ENCODE measurements at regions not wholly inside any gene's neighbourhood (a gene's known extent, or its start where the extent isn't known, plus 50 kb on each side); places are given as distances from the start of the nearest gene placed in this dataset.
"Not testable (repeated sequence)": the region's sequence is repeated elsewhere in the genome, so short reads cannot be mapped to it uniquely, and the experiment has no call there.

DNA sequence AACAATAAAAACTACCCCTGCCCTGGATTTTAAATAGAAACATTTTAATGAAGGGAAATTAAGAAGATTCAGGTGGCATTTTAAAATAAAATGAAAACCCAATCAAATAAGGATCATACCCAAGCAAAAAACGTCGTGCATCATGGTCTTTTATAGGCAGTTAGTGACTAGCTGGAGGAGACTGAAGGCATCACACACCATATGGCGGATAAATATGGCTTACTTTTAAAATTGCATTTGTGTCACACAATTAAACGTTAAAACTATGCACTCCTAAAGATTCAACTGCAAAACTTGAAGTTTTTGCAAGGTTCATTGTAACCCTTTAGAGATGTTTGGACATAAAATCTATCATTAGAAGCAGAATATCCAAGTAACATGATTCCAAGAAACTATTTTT is 200.1 kb upstream of the NRG3 start:
- DNase-seq, result no peak

DNA sequence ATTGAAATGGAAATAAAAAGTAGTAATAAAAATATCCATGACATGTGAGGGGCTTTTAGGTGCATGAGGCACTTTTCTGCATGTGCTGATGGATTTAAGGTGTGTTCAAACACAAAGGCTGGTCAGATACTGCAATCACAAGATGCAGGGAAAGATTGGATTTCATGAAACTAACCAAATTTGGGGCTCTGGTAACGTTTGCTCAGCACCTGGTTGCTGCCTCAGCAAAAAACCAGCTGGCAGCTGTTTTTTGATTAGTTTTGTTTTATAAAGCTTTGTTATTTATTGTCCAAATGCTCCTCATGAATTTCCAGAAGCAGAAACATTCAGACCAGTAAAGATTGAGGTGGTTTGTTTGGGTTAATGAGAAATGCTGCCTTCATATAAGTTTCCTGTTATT is 195.7 kb upstream of the NRG3 start:
- no peak for DNase-seq

DNA sequence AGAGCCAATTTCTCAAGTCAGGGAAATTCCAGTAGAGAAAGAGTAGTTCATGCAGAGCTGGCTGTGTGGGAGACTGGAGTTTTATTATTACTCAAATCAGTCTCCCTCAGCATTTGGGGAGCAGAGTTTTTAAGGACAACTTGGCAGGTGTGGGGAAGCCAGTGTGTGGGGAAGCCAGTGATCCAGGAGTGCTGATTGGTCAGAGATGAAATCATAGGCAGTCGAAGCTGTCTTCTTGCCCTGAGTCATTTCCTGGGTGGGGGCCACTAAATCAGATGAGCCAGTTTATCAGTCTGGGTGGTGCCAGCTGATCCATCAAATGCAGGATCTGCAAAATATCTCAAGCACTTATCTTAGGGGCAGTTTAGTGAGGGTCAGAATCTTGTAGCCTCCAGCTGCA is 194.6 kb upstream of the NRG3 start:
- no peak for DNase-seq

DNA sequence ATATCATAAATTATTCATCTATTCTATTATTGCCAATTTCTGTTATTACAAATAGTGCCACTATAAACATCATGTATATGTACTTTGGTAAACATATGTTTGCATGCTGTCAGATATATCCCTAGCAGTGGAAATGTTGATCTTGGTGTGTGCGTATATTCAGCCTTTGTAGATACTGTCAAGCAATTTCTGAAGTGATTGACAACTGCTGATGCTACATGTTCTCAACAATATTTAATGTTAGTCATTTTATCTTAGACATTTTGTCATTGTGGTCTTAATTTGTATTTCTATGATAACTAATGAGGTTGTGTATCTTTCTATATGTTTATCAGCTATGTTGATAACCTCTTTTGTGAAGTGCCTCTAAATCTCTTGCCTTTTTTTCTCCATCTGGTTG is 186.5 kb upstream of the NRG3 start:
- no peak for DNase-seq

DNA sequence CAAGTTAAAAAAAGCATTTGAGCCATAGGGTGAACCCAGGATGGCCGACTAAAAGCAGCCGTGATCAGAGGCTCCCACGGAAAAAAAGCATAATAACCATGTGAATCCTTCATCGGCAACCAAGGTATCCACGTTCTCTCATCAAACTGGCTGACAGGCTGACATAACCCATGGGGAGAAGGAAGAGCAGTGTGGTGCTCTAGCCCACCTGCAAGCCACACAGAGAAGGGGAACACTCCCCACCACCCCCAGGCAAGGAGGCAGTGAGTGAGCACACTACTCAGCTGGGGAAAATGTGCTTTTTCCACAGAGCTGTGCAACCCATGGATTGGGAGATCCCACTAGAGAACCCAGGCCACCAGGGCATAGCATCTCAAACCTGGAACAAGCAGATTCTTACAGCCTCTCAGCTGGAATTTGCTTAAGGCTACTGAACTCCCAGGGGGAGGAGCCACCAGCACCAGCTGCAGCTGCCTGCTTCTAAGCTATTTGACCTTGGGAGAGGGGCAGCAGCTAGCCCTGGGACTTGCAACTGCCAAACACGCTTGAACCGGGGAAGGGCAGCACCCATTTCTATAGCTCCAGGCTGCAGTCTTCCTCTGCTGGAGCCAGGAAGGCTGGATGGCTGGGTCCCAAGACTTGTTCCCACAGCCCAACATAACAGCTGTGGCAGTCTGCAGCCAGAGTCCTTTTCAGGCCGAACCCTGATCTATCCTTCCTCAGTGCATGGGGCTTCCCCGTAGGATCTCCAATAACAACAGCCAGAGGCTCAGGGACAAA is 178.2 kb upstream of the NRG3 start:
- no peak for DNase-seq

DNA sequence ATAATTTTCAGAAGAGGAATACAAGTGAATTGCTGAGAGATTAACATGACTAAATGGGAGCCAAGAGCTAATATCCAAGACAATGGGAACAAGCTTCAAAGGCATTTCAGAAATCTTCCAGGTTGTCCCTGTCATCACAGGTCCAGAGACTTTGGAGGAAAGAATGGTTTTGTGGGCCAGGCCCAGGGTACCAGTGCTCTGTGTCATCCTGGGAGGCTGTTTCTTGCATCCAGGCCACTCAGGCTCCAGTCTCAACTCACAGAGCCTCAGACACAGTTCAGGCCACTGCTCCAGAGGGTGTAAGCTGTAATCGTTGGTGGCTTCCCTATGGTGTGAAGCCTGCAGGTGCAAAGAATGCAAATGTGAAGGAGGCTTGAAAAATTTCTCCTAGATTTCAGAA is 170.4 kb upstream of the NRG3 start:
- DNase-seq, result no peak

DNA sequence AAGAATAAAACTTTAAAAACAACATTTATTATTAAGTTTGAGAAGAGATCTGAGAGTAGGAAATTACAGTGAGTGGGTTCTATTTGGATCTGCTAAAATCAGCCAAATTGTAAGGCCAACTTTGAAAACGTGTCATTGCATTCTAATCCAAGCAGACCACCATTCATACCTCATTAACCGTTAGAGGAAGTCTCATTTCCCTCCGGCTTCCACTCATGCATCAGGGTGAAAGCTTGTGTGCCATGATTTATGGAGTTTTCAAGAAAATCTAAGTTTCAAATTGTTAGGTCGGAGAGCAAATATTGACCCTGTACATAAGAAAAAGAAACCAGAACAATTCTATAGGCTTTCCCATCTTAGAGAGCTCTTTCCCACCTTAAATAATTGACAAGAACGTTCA is 166.6 kb upstream of the NRG3 start:
- no peak for DNase-seq

DNA sequence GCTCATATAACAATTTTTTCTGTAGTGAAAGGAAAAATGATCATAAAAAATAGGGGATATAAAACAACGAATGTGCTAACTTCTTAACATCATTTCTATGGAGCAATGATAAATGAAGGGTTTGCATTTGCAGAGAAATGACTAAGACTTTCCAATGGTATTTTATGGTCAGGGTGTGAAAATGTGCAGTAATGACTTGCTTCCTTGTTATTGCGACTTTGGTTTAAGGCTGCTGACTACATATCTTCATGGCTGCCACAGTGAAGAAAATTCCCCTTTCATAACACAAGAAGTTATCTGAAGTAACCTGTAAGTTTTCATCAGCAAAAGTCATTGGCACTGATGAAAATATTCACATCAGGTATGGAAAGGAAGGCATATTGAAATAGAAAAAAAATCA is 166.1 kb upstream of the NRG3 start:
- no peak for DNase-seq

DNA sequence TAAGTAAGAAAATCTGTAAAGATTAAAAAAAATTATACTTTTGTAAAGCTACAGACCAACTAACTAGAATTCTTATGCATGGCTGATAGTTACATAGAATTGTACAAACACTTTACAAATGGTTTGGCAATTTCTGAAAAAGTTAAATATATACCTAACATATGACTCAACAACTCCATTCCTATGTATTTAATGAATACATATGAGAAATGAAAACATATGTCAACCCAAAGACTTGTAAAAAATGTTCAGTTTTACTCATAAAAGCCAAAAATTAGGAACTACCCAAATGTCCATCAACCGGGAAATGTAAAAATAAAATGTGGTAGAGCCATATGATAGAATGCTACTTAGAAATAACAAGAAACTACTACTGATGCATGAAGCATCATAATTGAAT is 152.6 kb upstream of the NRG3 start:
- DNase-seq, result no peak

DNA sequence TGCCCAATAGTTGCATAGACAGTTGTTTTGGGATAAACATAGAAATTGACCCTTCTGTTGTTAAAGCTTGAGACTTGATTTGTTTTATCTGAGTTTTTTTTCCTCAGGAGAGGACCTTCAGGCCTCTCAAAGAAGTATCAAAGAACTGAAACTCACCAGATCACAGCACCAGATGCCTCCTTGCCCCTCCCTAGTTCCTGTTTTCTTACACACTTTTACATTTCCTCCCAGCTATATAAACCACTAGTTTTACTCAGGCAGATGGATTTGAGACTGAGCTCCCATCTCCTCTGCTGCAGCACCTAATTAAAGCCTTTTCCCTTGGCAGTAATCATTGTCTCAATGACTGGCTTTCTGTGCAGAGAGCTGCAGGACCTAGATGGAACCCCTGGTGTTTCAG is 150.6 kb upstream of the NRG3 start:
- no peak for DNase-seq

DNA sequence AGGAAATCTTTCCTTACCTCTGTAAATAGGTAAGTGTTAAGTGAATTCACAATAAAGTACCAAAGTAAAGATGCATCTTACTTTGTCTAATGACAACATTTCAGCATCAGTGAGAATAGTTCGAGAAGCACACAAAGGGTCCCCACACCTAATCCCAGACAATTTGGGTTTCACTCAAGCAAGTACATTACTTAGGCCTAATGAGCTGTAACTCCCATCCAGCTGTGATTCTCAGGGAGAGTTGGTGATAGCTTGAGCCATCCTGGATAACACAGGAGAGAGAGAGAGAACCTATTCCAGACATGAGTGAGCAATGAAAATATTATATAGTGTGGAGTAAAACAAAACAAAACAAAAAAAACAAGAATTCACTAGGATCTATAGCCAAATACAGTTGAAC is 149.1 kb upstream of the NRG3 start:
- DNase-seq, result no peak

DNA sequence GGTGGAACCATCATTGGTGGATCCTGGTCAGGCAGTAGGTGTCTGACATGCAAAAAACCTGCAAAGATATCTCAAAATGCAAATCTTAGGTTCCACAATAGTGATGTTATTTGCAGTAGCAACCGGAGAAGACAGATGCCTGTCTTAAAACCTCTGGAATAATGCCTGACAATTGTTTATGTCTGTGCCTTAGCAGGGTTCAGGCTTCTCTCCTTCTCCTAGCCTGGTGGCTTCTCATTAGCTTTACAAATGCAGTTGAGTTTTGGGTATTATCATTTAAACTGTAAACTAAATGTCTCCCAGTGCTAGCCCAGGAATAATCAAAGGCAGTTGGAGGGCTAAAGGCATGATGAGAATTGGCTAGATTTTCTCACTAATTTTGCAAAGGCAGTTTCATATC is 146.3 kb upstream of the NRG3 start:
- DNase-seq, result no peak

DNA sequence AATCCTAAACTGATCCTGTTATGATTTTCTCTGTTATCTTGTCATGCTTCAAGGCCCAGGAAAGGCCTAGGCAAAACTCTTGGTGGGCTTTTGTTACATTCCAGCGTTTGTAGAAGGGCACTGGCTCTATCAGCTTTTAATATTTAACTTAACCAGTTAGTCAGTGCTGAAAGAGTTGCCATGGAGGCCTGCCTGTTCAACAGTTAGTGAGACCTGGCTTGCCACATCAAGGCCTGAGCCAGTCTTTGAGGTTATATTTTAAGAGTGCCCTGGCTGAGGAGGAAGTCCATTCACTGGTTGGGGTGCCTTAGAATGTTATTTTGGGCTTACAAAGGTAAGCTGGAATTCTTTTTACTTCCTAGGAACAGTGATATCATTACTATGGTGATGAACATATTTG is 144.1 kb upstream of the NRG3 start:
- no peak for DNase-seq

DNA sequence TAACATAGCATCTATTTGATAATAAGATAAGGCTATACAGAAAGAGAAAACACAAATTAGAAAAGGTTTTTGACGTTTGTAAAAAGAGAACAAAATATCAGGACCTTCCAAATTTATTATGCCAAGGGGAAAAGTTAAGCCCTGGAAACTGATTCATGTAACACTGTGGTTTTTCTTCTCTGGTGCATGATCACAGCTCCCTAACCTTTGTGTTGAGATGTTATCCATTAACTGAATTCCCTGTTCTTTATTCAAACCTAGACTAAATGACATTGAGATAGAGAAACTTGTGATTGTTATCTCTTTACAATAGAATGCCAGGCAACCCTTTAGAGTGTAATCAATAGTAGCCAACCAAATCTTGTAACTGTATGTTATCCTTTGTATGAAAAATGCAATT is 141.5 kb upstream of the NRG3 start:
- DNase-seq, result no peak

DNA sequence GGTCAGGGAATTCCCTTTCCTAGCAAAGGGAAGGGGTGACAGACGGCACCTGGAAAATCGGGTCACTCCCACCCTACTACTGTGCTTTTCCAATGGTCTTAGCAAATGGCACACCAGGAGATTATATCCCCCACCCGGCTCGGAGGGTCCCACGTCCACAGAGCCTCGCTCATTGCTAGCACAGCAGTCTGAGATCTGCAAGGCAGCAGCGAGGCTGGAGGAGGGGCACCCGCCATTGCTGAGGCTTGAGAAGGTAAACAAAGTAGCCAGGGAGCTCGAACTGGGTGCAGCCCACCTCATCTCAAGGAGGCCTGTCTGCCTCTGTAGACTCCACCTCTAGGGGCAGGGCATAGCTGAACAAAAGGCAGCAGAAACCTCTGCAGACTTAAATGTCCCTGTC is 139.8 kb upstream of the NRG3 start:
- not testable (repeated sequence) for DNase-seq

DNA sequence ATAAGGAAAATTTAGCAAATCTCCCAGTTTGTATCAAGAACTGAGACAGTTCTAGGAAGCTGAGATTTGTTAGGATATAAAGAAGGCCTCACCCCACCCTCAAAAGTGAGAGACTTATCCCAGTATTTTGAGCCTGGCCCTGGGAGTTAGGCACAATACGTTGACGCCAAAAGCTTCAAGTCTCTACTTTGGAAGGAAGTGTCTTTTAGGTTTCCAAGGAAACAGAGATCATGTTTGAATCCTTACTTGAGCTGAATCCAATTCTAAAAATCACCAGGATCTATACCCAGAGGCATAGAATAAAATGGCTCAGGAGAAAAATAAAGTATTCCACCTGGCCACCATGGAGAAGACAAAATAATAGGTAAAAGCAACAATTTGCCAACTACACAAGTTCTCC is 115.9 kb upstream of the NRG3 start:
- DNase-seq, result no peak

DNA sequence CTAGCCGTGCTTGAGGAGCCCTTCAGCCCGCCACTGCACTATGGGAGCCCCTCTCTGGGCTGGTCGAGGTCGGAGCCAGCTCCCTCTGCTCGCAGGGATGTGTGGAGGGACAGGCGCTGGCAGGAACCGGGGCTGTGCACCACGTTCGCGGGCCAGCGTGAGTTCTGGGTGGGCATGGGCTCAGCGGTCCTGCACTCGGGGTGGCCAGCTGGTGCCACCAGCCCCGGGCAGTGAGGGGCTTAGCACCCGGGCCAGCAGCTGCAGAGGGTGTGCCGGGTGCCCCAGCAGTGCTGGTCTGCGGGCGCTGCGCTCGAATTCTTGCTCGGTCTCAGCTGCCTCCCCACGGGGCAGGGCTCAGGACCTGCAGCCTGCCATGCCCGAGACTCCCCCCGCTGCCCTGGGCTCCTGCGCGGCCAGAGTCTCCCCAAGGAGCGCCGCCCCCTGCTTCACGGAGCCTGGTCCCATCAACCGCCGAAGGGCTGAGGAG is 90.8 kb upstream of the NRG3 start:
- no peak for DNase-seq

DNA sequence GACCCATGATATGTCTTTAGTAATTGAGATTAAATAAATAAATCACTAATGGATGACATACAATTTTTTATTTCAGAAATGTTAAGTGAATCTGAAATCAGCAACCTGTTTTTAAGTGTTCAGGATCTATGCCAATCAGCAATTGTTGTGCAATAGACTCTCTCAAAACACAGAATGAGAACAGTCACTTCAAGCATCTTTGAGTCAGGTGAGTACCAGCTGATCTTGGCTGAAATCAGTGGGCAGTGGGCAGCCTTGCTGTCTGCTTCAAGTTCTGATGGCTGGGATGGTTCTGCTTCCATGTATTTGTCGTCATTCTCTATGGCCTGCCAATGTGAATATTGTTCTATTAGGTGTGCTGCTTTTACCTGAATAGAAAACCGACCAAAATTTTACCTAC is 82.3 kb upstream of the NRG3 start:
- no peak for DNase-seq

DNA sequence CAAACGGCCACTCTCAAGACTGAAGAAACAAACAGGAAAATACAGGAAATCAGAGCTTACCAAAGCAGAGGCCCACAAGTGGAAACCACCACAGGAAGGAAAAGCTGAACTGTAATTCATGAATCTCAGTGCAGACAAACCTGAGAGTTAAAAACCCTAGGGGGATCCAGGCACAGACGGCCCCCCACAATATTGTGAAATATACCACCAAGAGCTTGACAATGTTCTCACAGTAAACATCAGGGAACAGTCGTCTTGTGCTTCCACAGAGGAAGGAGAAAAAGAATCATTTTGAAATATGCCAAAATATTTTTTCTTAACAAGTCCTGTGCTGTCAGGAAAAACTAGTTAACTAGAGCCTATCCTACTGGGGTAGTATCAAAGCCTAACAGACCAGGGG is 68.2 kb upstream of the NRG3 start:
- DNase-seq, result no peak

DNA sequence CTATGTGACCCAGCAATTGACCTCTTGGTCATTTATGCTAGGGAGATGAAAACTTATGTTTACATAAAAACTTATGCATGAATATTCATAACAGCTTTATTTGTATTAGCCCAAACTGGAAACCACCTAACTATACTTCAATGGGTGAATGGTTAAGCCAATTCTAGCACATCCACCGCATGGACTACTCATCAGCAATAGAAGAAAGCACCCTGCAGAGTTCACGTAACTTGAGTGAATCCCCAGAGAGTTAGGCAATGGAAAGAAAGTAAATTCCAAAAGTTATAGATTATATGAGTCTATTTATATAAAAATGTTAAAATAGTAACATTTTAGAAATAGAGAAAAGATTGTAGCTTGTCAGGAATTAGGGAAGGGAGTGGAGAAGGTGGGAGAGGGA is 60.2 kb upstream of the NRG3 start:
- no peak for DNase-seq

DNA sequence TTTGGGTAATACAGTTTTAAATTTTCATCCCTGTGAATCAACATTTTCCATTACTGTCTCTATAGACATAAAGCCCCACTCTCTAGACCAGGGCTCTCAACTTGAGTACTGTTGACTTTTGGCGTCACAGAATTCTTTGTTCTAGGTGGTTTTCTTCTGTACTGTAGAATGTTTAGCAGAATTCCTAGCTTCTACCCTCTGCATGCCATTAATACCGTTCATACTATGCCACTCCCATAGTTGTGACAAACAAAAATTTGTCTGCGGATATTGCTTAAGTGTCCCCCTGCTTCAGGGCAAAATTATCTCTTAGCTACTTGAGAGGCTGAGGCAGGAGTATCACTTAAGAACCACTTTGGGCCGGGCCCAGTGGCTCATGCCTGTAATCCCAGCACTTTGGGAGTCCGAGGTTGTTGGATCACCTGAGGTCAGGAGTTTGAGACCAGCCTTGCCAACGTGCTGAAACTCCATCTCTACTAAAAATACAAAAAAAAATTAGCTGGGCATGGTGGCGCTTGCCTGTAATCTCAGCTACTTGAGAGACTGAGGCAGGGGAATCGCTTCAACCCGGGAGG is 57.3 kb upstream of the NRG3 start:
- DNase-seq, result no peak

DNA sequence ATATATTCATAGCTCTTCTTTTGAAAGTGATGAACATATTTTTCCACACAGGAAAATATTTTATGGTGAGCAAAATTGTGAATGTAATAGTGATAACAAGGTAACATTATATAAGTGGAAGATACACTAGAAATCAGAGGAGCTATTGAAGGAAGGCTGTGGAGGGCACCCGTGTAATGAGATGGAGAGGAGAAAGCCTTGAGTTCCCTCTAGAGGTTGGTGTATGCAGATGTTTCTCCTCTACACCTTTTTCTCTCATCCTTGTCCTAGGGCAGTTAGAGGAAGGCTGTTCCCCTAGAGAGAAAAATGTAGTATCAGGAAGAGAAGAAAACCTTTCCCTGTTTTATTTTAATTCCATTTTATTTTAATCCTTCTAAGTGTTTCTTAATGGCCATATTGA is 54.6 kb upstream of the NRG3 start:
- no peak for DNase-seq

Measured in inflammatory macrophage treated with lipopolysaccharide for 4 hours (primary cell).